Stimulated activated CD8-positive, alpha-beta memory T cell treated with anti-CD3 and anti-CD28 coated beads, Interleukin-4, amount 100 ng/mL, for 4 hours (primary cell): ENCODE measurements at regions not wholly inside any gene's neighbourhood (a gene's known extent, or its start where the extent isn't known, plus 50 kb on each side); places are given as distances from the start of the nearest gene placed in this dataset.

Experiments used
- DNase-seq, 2 donors: peaks; one replicate each; pipeline ENCODE4 v3.0.0-alpha.2; 2020; ENCODE audit warnings: low read depth in 2 of 2, low spot score in 1 of 2

- no peak for DNase-seq
These were observed 608.1 kb downstream of the ZNF385D start for GRCh38 chr3:21142949-21143348.

DNA sequence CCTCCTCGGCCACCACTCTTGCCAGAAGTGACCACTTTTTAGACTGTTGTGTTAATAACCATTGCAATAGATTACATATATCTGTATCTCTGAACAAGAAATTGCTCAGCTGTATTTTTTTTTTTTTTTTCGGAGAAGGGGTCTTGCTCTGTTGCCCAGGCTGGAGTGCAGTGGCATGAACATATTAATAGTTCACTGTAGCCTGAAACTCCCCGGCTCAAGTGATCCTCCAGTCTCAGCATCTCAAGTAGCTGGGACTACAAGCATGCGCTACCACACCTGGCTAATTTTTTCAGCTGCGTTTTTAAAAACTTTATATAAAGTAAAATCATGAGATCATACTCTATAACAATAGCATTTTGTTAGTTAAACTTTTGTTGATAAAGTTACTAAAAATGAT is 609.0 kb downstream of the ZNF385D start:
- no peak for DNase-seq

DNA sequence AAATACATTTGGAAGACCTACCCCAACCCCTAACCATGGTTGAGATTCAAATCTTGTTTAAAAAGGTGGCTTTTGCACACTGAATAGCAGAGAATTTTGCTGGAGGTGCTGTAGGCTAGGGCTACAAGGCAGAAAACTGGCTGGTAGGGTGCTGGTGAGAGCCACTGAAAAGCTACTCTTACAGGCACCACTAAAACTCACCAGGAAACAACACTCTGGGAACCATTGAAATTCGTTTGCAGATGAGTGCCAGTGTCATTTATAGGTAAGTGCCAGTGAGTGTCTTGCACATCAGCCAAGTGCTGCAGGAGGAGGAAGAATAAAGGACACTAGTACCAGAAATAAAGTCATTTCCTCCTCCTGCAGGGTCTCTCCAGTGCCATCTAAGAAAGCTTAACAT is 610.2 kb downstream of the ZNF385D start:
- no peak for DNase-seq

GRCh38 chr3:21138085-21138484 is 612.9 kb downstream of the ZNF385D start:
- no peak for DNase-seq

- DNase-seq = no peak
These were observed 618.1 kb downstream of the ZNF385D start for GRCh38 chr3:21132896-21133295.

DNA sequence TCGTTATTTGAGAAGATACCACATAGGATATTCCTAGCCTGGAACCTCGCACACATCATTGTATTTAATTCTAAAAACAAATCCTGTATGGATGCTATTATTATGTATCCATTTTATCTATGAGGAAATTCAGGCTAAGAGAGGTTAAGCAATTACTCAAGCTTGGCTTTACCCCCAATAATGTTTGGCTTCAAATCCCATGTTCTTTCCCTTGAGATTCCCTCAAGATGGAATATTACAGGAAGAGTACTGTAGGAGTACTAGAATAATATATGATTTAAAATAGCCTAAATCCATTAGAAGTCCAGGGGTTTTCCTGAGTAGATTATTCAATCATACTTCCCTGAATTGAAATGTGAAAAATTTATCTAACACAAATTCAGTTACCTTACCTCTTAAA is 630.2 kb downstream of the ZNF385D start:
- DNase-seq = no peak

GRCh38 chr3:21117370-21117769 is 633.6 kb downstream of the ZNF385D start:
- no peak for DNase-seq

DNA sequence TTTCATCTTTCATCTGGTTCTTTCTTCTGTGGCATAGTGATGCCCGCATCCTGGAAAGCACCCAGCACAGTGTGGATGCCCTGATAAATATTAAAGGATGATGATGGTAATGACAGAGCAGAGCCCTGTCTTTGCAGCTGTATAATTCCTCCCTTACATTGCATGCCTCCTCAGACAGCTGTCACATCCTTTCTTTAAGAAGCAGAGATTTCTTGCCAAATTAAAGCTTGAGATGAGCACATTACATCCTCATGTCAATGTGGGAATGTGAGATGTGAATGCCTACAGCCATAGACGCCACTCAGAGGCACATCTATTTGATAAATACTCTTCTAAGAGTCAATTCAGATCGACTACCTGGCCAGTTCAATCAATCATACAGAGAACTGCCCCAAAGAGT is 642.0 kb downstream of the ZNF385D start:
- DNase-seq = no peak

DNA sequence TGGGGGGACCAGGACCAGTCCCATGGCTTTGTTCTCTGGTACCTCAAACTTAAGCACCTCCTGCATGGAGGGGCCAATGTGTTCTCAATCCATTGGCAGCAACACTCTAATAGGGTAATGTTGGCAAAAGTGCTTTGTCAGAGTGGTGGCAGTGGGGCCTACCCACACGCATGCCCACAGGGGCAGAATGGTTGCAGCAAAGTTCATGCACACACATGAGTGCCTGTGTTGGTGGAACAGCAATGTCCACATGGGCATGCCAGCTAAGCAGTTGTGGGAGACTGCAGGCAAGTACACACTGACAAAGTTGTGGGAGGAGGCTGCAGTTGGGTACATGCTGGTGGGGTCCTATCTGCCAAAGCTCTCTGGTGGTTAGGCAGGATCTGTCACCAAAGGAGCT is 645.2 kb downstream of the ZNF385D start:
- DNase-seq = no peak

GRCh38 chr3:21100656-21101359 is 650.2 kb downstream of the ZNF385D start:
- DNase-seq = no peak

- no peak for DNase-seq
These were observed 656.3 kb downstream of the ZNF385D start for GRCh38 chr3:21094686-21095085.

- no peak for DNase-seq
These were observed 677.4 kb downstream of the ZNF385D start for GRCh38 chr3:21073561-21073960.

DNA sequence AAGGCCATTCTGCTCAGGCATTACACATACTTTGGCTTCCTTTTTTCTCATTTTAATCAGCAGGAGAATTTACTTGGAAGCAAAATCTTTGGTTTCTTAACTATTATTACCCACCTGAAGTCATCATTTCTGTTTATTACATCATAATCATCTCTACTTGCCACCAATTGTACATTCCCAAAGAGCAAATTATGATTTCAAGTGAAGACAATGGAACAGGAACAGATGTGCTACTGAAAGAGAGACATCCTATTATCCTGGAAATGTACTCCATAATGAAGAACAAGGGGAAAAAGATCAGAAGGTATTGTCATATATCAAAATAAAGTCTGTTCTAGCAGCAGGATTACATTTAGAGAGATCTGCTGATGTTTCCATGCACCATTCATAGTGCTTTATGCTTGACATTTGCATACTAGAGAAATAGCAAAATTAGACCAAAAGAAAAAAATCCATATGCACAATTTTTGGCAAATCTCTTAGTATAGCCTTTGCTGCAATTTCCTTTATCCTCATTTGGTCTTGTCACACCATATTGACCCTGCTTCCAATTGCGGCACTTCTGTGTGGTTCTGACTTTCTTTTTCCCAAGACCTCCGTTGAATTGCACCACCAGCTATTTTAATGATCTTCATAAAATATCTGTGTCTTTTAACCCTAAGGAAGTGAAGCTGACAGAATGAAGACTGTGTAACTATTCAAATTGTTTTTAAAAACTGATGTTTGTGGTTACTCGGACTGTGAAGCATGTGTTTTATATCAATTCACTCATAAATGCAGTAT is 683.8 kb downstream of the ZNF385D start:
- DNase-seq = no peak

- DNase-seq = no peak
These were observed 688.1 kb downstream of the ZNF385D start for GRCh38 chr3:21062831-21063294.

GRCh38 chr3:21059404-21059803 is 691.6 kb downstream of the ZNF385D start:
- no peak for DNase-seq

GRCh38 chr3:21056293-21056692 is 694.7 kb downstream of the ZNF385D start:
- DNase-seq = no peak

GRCh38 chr3:21055015-21055414 is 696.0 kb downstream of the ZNF385D start:
- no peak for DNase-seq

DNA sequence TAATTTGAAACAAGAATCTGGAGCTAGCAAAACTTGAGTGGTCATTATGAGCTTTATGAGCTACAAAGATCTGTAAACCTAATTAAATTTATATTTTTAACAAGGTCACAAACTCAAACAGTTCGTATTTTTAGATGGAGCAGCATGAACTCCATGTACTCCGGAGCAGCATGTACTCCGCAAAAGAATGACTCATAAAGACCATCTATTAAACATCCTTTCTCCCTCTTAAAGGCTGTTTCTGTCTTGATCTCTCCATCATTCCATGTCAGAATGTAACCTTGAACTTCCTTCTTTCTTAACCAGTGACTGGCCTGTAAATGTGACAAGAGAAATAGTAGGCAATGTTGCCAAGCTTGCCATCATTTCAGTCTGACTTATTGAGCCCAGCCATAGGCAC is 696.9 kb downstream of the ZNF385D start:
- no peak for DNase-seq

GRCh38 chr3:21049334-21050062 is 701.5 kb downstream of the ZNF385D start:
- no peak for DNase-seq

- no peak for DNase-seq
These were observed 707.9 kb downstream of the ZNF385D start for GRCh38 chr3:21043139-21043538.

DNA sequence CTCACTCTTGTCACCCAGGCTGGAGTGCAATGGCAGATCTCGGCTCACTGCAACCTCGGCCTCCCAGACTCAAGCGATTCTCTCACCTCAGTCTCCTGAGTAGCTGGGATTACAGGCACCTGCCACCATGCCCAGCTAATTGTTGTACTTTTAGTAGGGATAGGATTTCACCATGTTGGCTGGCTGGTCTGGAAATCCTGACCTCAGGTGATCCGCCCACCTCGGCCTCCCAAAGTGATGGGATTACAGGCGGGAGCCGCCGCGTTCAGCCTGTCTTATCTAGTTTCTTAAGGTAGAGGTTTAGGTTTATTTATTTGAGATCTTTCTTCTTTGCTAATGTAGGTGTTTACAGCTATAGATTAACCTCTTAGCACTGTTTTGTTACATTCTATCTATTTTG is 708.8 kb downstream of the ZNF385D start:
- no peak for DNase-seq

GRCh38 chr3:21041621-21042020 is 709.4 kb downstream of the ZNF385D start:
- no peak for DNase-seq
